Erythroblast (primary cell): ENCODE measurements at regions not wholly inside any gene's neighbourhood (a gene's known extent, or its start where the extent isn't known, plus 50 kb on each side); places are given as distances from the start of the nearest gene placed in this dataset.

Experiments used
- DNase-seq, 2 experiments: peaks; one replicate each; lab custom pipeline; 2025; lab: John Stamatoyannopoulos, UW
- GATA1 ChIP-seq: IDR thresholded peaks from 2 replicates; pipeline ENCODE4 v1.6.1; 2011; ENCODE audit warnings: low read depth, mild to moderate bottlenecking, control low read depth, low read length, moderate library complexity
- POLR2A ChIP-seq: IDR thresholded peaks from 2 replicates; pipeline ENCODE4 v1.6.1; 2011; ENCODE audit warnings: mild to moderate bottlenecking, low read length

DNA sequence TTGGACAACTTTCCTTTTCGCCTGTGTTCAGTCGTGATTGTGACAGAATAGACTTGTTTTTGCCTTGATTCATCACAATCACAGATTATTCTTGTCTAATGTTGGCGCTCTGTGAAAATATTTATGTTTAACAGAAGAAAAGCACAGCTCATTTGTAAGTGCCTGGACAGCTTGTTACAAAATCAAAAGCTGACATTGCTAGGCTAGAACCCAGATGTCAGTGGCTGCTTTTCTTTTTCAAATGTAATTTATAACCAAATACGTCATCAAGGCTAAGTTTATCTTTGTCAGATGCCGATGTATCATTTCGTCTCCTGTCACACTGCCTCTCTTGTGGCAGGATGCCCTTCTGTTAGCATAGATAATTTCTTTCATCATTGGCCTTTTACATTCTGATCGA lies 1227.3 kb downstream of the PLA2G4A start:
- no peak for DNase-seq
- TF ChIP-seq GATA1, result no peak
- no peak for TF ChIP-seq POLR2A

DNA sequence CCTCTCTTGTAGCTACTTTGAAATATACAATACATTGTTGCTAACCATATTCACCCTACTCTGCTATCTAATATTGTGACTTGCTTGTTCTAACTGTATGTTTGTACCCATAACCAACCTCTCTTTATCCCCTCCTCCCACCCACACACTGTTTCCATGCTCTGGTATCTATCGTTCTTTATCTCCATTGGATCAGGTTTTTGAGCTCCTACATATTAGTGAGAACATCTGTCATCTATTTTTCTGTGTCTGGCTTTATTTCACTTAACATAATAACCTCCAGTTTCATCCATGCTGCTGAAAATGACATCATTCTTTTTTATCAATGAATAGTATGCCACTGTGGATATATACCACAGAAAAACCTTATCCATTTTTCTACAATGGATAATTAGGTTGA lies 1230.1 kb downstream of the PLA2G4A start:
- no peak for TF ChIP-seq POLR2A
- TF ChIP-seq GATA1, result no peak
- no peak for DNase-seq

DNA sequence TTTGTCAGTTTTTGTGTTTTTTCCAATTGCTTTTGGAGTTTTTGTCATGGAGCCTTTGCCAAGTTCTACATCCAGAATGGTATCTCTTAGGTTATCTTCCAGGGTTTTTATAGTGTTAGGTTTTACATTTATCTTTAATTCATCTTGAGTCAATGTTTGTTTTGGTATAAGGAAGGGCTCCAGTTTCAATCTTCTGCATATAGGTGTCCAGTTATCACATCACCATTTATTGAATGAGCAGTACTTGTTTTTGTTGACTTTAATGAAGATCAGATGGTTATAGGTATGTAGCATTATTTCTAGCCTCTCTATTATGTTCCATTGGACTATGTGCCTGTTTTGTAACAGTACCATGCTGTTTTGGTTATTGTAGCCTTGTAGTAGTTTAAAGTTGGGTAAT lies 1233.1 kb downstream of the PLA2G4A start:
- no peak for TF ChIP-seq GATA1
- TF ChIP-seq POLR2A, result no peak
- DNase-seq, result no peak

DNA sequence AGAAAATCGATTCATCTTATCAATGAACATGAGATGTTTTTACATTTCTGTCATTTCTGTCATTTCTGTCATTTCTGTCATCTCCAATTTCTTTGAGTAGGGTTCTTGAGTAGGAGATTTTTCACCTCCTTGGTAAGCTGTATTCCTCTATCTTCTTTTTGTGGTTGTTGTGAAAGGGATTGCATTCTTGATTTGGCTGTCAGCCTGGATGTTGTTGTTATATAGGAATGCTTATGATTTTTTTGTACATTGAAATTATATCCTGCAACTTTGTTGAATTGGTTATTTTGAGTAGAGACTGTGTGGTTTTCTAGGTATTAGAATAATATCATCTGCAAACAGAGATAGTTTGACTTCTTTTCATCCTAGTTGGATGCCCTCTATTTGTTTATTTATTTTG lies 1233.7 kb downstream of the PLA2G4A start:
- no peak for TF ChIP-seq GATA1
- no peak for TF ChIP-seq POLR2A
- DNase-seq, result no peak

DNA sequence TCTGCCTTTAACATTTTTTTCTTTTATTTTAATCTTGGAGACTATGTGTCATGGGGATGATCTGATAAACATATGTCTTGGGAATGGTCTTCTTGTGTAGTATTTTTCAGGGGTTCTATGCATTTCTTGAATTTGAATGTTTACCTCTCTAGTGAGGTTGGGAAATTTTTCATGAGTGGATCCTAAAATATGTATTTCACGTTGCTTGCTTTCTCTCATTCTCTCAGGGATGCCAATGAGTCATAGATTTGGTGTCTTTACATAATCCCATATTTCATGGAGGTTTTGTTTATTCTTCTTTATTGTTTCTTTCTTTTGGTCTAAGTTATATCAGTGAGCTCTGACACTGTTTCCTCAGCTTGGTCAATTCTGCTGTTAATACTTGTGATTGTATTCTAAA lies 1237.2 kb downstream of the PLA2G4A start:
- no peak for TF ChIP-seq GATA1
- TF ChIP-seq POLR2A, result no peak
- no peak for DNase-seq

DNA sequence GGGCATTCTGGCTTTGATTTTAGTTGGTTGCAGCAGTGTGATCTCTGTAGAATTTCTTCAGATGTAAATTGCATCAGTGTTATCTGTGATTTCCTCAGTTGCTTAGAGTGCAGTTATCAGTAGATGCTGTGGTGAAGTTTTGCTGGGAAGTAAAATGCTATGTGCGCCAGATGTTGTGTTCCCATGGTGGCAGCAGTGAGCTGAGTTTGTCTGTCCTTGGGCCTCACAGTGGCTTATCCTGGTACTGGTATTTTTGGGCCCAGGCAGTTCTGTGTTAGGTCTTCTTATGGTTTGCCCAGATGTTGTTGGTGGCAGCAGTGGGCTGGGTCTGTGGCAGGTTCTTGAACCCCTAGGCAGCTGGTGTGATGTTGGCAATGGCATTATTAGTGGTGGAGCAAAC lies 1242.1 kb downstream of the PLA2G4A start:
- DNase-seq, result no peak
- TF ChIP-seq GATA1, result no peak
- TF ChIP-seq POLR2A, result no peak

DNA sequence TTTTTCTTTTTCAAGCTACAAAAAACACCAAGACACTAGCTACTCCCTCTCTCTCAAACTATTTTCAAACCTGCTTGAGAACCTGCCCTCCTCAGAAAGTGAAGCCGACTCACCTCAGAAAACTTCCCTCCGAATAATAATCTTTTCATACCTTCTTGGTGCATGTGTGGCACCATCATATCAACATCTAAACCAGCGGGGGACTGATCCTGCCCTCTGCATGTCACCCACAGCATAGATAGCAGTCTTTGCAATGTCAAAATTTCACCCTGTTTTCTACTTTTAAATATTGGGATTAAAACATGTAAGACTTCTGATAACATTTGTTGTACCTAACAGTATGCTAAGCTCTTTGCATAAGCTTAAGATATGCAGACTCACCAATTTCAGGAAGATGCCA lies 1260.3 kb downstream of the PLA2G4A start:
- TF ChIP-seq POLR2A (no peak), GATA1 (no peak)
- DNase-seq, result no peak

DNA sequence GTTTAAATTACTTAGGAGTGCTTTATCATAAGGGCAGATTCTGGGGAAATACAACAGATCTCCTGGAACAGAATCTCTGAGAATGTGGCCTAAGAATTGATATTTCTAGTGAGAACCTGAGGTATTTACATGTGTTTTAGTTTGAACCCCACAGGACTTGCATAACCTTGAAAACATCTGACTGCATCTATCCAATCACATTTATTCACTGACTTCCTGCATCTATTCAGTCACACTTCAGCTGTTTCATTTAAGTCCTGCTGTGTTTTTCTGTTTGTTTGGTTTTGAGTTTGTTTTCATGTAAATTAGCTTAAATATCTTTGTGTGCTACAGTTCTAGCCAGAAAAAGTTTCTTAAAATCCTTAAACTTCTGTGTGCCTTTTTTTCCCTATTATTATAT lies 1260.7 kb downstream of the PLA2G4A start:
- TF ChIP-seq GATA1, result no peak
- no peak for DNase-seq

DNA sequence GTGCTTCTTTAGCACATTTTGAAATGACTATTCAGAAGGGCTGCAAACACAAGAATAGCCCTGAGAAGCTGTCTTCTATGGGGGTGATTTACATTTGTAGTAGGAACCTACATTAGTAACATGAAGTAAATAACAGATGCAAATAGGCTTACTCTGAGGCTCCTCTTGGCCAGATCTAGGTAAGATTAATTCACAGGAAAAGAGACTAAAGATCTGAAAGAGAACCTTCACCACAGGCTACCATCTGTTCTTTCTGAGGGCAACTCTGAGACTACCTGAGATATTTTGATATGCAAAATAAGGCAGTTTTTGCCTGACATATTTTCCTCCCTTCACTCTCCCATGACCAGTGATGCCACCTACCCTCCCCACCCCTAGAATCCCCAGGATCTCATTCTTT lies 1267.8 kb downstream of the PLA2G4A start:
- DNase-seq, result no peak
- TF ChIP-seq GATA1, result no peak
- no peak for TF ChIP-seq POLR2A

DNA sequence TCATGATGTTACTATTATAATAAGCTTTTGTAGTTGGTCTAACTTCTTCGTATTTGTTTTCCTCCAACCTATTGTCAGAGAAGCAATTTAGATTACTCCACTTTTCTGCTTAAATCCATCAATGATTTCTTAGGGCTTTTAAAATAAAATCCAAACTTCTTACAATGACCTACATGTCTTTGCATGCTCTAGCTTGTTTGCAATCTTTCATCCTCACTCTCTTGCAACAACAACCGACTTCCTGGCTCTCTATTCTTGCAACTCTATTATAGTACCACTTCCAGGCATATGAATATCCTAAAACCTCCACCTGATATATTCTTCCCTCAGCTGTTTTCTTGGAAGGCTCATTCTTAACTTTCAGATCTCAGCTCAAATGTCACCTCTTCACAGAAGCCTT lies 1288.7 kb downstream of the PLA2G4A start:
- TF ChIP-seq GATA1, result no peak

DNA sequence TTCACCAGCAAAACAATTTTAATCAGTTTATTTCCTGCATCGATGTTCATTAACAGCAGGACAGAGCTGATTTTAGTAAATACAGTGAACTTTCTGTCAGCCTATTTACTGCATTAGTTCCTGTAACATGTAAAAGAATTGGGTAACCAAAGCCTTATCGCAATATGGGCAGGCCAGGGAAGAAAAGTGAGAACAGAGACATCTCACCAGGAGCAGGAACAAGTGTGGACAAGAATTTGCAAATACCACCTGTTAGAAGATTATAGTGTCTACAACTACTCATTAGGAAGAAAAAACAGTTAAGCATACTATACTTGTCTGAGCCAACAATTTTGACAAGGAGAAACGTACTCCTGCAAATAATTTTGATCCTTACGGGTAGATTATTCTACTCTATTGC lies 1293.9 kb downstream of the PLA2G4A start:
- no peak for DNase-seq
- TF ChIP-seq POLR2A (no peak), GATA1 (no peak)

More for the DNA sequence above, 1288.7 kb downstream of the PLA2G4A start:
- no peak for DNase-seq

DNA sequence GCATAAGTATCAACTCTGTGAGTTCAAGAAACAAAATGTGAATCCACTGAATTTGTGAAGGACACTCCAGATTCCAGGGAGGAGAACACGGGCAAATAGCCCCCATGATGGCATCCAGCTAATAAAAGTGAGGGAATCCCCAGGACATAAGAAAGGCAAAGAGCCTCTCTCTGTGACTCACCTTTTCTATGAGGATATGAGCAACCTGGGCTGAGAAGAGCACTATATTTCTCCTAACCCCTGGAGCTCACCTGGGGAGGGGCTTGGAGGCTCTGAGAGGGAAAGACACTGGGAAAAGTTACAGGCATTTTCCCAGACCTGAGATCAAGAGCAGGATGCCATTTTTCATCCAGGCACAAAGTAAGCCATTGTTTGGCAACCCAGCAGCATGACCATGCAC lies 1298.8 kb downstream of the PLA2G4A start:
- no peak for DNase-seq
- no peak for TF ChIP-seq POLR2A
- TF ChIP-seq GATA1, result no peak

DNA sequence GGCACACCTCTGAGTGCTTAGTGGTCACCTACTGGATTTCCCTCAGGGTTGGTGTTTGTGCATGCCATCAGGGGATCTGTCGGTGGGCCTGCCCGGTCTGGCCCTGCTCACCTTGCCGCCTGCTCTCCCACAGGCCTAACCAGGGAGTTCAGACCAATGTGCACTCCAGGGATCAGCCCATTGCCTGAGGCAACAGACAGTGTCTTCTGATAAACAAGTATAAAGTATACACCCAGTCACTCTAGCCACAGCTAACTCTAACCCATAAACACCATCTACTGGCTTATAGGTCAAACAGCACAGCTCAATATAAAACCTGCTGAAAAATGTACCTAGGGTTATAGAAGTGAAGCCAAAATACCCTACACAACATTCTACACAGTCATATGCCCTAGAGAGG lies 1300.0 kb downstream of the PLA2G4A start:
- DNase-seq, result no peak
- TF ChIP-seq GATA1 (no peak), POLR2A (no peak)

DNA sequence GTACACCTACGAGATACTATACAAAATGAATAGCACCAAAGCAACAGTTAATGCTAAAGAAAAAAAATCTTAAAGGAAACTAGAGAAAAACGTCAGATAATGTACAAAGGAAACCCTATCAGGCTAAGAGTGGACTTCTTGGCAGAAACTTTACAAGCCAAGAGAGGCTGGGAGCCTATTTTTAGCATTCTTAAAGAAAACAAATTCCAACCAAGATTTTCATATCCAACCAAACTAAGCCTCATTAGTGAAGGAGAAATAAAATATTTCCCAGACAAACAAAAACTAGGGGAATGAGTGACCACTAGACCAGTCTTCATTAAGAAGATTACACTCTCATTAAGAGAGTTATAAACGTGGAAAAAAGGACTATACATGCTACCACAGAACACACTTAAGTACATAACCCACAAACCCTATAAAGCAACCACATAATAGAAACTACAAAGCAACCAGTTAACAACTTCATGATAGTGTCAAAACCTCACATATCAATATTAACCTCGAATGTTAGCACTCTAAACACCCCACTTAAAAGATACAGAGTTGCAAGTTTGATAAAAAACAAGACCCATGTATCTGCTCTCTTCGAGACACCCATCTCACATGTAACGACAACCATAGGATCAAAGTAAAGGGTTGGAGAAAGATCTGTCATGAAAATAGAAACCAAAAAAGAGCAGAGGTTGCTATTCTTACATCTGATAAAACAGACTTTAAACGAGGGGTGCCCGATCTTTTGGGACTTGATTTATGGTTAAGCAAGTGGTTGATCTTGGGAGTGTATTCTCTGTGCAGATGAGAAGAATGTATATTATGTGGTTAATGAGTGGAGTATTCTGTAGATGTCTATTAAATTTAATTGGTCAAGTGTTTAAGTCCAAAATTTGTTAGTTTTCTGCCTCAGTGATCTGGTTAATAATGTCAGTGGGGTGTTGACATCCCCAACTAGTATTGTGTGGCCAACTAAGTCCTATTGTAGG lies 1301.4 kb downstream of the PLA2G4A start:
- no peak for DNase-seq
- no peak for TF ChIP-seq POLR2A
- no peak for TF ChIP-seq GATA1

DNA sequence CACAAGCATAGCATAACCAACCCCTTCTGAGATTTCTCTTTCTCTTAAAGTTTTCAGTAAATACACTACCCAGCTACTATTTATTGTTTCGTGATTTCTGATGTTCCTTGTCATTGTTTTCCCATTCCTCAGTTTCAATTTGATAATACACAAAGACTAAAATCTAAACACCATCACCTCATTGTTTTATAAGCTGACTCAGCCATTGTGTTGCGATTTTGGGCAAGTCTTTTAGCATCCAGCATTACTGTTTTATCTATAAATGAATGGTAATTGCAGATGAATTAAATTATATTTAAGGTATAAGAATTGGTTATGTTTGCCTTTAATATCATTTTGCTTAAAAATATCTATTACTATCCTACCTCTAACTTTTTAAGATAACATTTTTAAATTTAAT lies 1308.5 kb downstream of the PLA2G4A start:
- no peak for DNase-seq
- TF ChIP-seq POLR2A (no peak), GATA1 (no peak)
